Activated T-cell treated with anti-CD3 and anti-CD28 coated beads, Interleukin-2, amount 50 U/mL, for 24 hours (primary cell): ENCODE measurements at regions not wholly inside any gene's neighbourhood (a gene's known extent, or its start where the extent isn't known, plus 50 kb on each side); places are given as distances from the start of the nearest gene placed in this dataset.

Experiments used
- DNase-seq: peaks from one replicate; pipeline ENCODE4 v3.0.0-alpha.2; 2020
- H3K27ac Mint-ChIP-seq: 2 replicates; pipeline ENCODE4 v1.8.0; 2020; ENCODE audit warnings: mild to moderate bottlenecking, mixed read lengths
- H3K27me3 Mint-ChIP-seq: 2 replicates; pipeline ENCODE4 v1.8.0; 2020; ENCODE audit warnings: mixed read lengths
- H3K36me3 Mint-ChIP-seq: 2 replicates; pipeline ENCODE4 v1.8.0; 2020; ENCODE audit warnings: low read depth, mixed read lengths
- H3K4me1 Mint-ChIP-seq: 2 replicates; pipeline ENCODE4 v1.8.0; 2020; ENCODE audit warnings: low read depth, mixed read lengths
- H3K4me3 Mint-ChIP-seq: 2 replicates; pipeline ENCODE4 v1.8.0; 2020; ENCODE audit warnings: mild to moderate bottlenecking, moderate library complexity, mixed read lengths
- H3K9me3 Mint-ChIP-seq: 2 replicates; pipeline ENCODE4 v1.8.0; 2020; ENCODE audit warnings: mixed read lengths

GRCh38 chr12:132384916-132385774, 55.8 kb upstream of the GALNT9 start:
- H3K36me3 Mint-ChIP-seq, result no peaks in the 10 kb centered on the region
- H3K4me1 Mint-ChIP-seq, result no peaks in the 10 kb centered on the region
- no peaks in the 10 kb centered on the region for H3K9me3 Mint-ChIP-seq
- H3K27me3 Mint-ChIP-seq, result peaks cover 9% of the 10 kb centered on the region
- no peak for DNase-seq
- H3K27ac Mint-ChIP-seq, result no peak overlapping the region
- no peak overlapping the region for H3K4me3 Mint-ChIP-seq

GRCh38 chr12:132380641-132381040, 51.3 kb upstream of the GALNT9 start:
- no peak for DNase-seq
- no peak overlapping the region for H3K4me3 Mint-ChIP-seq
- H3K9me3 Mint-ChIP-seq, result no peaks in the 10 kb centered on the region
- no peaks in the 10 kb centered on the region for H3K36me3 Mint-ChIP-seq
- H3K27me3 Mint-ChIP-seq, result peaks cover 22% of the 10 kb centered on the region
- no peaks in the 10 kb centered on the region for H3K4me1 Mint-ChIP-seq
- H3K27ac Mint-ChIP-seq, result no peak overlapping the region

GRCh38 chr12:132379996-132380395, 50.6 kb upstream of the GALNT9 start:
- no peaks in the 10 kb centered on the region for H3K9me3 Mint-ChIP-seq
- no peaks in the 10 kb centered on the region for H3K4me1 Mint-ChIP-seq
- H3K27me3 Mint-ChIP-seq, result peaks cover 27% of the 10 kb centered on the region
- DNase-seq, result no peak
- no peaks in the 10 kb centered on the region for H3K36me3 Mint-ChIP-seq
- no peak overlapping the region for H3K4me3 Mint-ChIP-seq
- H3K27ac Mint-ChIP-seq, result no peak overlapping the region

GRCh38 chr12:132379576-132379975, 50.2 kb upstream of the GALNT9 start:
- H3K36me3 Mint-ChIP-seq, result no peaks in the 10 kb centered on the region
- no peak overlapping the region for H3K27ac Mint-ChIP-seq
- DNase-seq, result no peak
- H3K27me3 Mint-ChIP-seq, result peaks cover 31% of the 10 kb centered on the region
- H3K4me3 Mint-ChIP-seq, result no peak overlapping the region
- H3K4me1 Mint-ChIP-seq, result no peaks in the 10 kb centered on the region
- H3K9me3 Mint-ChIP-seq, result no peaks in the 10 kb centered on the region
